ENCODE measurements at regions not wholly inside any gene's neighbourhood (a gene's known extent, or its start where the extent isn't known, plus 50 kb on each side); places are given as distances from the start of the nearest gene placed in this dataset.
"Not testable (repeated sequence)": the region's sequence is repeated elsewhere in the genome, so short reads cannot be mapped to it uniquely, and the experiment has no call there.

GRCh38 chr9:99479929-99480328 lies 257.8 kb downstream of the SEC61B start:
- DNase-seq (ENCODE audit: low read depth in 2 of 2) = no peak

GRCh38 chr9:99485459-99485858 lies 263.4 kb downstream of the SEC61B start:
- DNase-seq (ENCODE audit: low read depth in 2 of 2) = no peak

GRCh38 chr9:99486684-99487083 lies 264.6 kb downstream of the SEC61B start:
- no peak for DNase-seq (ENCODE audit: low read depth in 2 of 2)

- no peak for DNase-seq (ENCODE audit: low read depth in 2 of 2)
These were observed 266.3 kb downstream of the SEC61B start for GRCh38 chr9:99488131-99489059.

GRCh38 chr9:99489060-99489413 lies 267.0 kb downstream of the SEC61B start:
- DNase-seq (ENCODE audit: low read depth in 2 of 2) = no peak

GRCh38 chr9:99490729-99491128 lies 268.6 kb downstream of the SEC61B start:
- DNase-seq (ENCODE audit: low read depth in 2 of 2) = no peak

GRCh38 chr9:99491408-99492158 lies 269.5 kb downstream of the SEC61B start:
- DNase-seq (ENCODE audit: low read depth in 2 of 2) = no peak

GRCh38 chr9:99497641-99498040 lies 275.6 kb downstream of the SEC61B start:
- DNase-seq (ENCODE audit: low read depth in 2 of 2) = no peak

- DNase-seq (ENCODE audit: low read depth in 2 of 2) = not testable (repeated sequence)
These were observed 276.9 kb downstream of the SEC61B start for GRCh38 chr9:99498979-99499378.

GRCh38 chr9:99505936-99506335 lies 283.9 kb downstream of the SEC61B start:
- DNase-seq (ENCODE audit: low read depth in 2 of 2) = no peak

GRCh38 chr9:99506747-99507348 lies 284.8 kb downstream of the SEC61B start:
- no peak for DNase-seq (ENCODE audit: low read depth in 2 of 2)

- no peak for DNase-seq (ENCODE audit: low read depth in 2 of 2)
These were observed 287.1 kb downstream of the SEC61B start for GRCh38 chr9:99509065-99509745.

- DNase-seq (ENCODE audit: low read depth in 2 of 2) = no peak
These were observed 287.9 kb downstream of the SEC61B start for GRCh38 chr9:99509900-99510535.

GRCh38 chr9:99511723-99512122 lies 289.6 kb downstream of the SEC61B start:
- DNase-seq (ENCODE audit: low read depth in 2 of 2) = no peak

- DNase-seq (ENCODE audit: low read depth in 2 of 2) = no peak
These were observed 291.5 kb downstream of the SEC61B start for GRCh38 chr9:99513441-99514112.

GRCh38 chr9:99515093-99515492 lies 293.0 kb downstream of the SEC61B start:
- DNase-seq (ENCODE audit: low read depth in 2 of 2) = no peak

- DNase-seq (ENCODE audit: low read depth in 2 of 2) = no peak
These were observed 294.0 kb downstream of the SEC61B start for GRCh38 chr9:99515895-99516656.

GRCh38 chr9:99516657-99517049 lies 294.6 kb downstream of the SEC61B start:
- DNase-seq (ENCODE audit: low read depth in 2 of 2) = no peak

GRCh38 chr9:99523838-99524237 lies 297.8 kb upstream of the NR4A3 start:
- DNase-seq (ENCODE audit: low read depth in 2 of 2) = no peak

GRCh38 chr9:99531313-99531712 lies 290.4 kb upstream of the NR4A3 start:
- no peak for DNase-seq (ENCODE audit: low read depth in 2 of 2)

All from activated CD8-positive, alpha-beta memory T cell treated with anti-CD3 and anti-CD28 coated beads for 4 hours (primary cell).